DMS 273 (cell line): ENCODE measurements at regions not wholly inside any gene's neighbourhood (a gene's known extent, or its start where the extent isn't known, plus 50 kb on each side); places are given as distances from the start of the nearest gene placed in this dataset.

ENCODE experiments used
- DNase-seq: peaks from one replicate; lab custom pipeline; 2025; ENCODE audit not compliant: unreplicated experiment; lab: John Stamatoyannopoulos, UW

DNA sequence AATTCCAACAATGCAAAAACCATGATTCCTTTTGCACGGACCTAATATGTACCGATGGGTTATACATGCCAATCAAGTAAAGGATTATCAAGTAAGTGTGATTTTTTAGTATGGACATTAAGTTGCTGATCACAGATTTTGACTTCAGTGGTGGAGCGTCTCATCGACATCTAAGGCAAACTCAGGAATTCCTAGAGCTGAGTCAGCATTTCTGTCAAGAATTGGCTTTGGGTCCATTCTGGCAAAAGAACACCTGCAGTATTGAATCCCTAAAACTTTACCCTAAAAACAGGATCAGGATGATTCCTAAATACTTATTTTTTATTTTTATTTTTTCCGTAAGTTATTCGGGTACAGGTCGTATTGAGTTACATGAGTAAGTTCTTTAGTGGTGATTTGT, 83.6 kb downstream of the HPGD start:
- no peak for DNase-seq

DNA sequence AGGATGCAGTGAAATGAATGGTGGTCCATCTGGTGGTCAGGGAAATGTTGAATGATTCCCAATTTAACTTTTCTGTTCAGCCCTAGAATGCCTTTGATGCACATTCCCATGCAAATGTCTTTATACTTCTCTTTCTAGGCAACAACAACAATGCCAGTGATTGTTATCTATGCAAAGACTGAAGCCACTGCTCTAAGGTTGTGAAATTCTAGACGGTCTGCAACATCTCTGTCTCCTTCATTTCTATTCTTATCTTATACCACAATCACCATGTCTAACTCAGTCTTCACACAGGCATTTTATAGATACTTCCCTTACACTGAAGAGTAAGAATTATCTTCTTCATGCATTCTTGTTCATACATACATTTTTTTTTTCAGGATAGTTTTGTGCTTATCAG, 84.5 kb downstream of the HPGD start:
- no peak for DNase-seq

DNA sequence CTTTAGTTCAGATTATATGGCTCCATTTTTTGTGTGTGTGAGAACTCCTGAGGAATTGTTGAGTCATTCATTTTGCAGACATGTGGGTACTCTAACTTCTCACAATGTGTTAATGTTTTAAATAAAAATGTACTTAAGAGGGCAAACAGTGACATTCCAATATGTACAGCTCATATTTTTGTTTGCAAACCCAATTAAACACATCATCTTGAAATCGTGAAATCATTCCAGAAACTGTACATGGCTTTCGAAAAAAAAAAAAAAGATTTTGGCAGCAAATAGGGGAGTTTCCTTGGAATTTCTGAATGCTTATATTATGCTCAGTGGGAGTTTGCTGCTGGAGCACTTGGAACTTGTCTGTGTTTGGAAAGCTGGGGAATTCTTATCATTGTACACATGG, 85.0 kb downstream of the HPGD start:
- DNase-seq, result no peak

DNA sequence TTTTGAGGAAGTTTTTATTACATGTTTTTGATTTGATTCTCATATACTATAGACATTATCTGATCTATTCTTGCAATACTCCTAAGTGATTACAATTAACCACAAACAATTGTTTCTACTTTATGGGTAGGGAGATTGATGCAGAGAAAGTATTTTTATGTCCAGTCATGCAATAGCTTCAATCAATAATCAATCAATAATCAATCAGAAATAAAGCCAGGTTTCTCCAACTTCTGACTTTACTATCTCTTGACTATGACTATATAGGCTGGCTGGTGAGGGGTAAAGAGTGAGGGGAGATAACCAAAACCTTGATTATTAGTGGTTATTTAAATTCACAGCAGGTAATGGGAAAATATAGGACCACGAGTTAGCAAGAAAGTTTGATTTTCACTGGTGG, 85.9 kb downstream of the HPGD start:
- no peak for DNase-seq

DNA sequence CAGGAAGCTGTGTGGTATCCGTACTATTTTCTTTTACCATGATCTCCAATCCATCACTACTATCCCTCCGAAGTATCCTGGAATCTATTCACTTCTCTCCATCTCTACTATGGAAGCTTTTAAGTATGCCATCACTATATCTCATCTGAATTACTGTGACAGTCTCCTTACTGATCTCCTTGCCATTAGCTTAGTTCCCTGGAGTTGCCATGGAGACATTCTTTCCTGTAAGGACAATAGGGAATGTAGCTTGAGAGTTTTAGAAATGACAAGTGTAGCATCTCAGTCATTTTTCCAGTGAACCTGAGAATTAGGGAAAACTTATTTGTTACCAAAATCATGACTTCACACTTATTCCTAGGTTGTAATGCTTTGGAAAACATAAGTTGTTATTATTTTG, 86.3 kb downstream of the HPGD start:
- no peak for DNase-seq

DNA sequence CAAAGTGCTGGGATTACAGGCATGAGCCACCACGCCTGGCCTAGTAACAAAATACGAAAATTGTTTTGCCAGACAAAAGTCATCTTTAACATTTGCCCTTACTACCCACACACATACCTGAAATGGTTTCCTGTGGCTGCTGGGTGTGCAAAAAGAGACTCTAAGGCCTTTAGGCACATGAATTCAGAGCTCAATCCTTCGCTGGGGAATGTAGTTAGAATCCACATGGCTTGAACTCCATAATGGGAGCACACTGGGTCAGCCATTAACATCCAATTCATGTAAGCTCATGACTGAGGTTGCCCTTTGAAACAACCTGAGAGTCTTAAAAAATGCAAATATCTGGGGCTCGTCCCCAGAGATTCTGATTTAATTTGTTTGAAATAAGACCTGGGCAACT, 87.8 kb downstream of the HPGD start:
- no peak for DNase-seq

DNA sequence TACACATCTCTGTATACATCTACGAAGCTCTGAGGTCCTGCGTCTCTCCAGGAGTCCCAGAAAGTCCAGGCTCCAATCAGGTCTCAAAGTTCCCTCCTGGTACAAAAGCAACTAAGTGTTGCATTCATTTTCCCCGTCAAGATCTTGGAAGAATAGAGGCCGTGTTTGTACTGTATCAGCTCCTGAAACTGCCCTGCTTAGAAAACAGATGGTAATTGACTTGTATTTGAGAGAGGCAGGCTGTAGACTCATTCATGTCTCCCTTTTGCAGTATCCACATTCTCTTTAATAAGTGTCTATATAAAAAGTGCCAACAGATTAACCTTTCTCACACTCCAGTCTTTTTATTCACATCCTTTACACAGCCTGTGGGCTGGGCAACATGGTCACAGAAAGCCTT, 91.7 kb downstream of the HPGD start:
- DNase-seq, result no peak

DNA sequence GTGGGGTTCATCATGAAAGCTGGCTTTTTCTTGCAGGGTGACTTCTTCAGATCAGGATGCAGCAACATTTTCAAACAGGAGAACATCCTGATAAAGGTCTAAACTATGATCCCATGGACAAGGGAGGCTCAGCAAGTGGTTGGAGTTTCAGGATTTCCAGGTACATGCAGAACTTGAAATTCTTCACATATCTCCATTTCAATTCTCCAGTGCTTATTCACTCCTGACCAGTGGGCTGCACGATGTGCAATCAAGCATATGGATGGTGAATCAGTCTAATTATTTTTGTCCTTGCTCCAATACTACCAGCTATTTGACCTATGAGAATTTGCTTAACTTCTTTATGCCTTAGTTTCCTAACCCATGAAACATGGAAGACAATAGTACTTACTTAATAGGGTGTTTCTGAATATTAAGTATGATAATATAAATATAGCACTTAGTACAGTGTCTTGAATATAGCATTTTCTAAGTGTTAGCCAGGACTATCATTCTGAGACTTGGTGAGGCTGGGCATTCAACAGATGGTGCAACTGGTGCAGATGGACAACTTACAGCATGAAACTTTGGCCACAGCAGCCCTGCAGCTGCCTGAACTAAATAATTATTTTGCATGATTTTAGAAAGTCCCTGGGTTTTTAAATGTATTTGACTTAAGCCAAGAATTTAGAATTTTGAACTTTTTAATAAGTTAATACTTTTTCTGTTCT, 92.4 kb downstream of the HPGD start:
- DNase-seq, result no peak

DNA sequence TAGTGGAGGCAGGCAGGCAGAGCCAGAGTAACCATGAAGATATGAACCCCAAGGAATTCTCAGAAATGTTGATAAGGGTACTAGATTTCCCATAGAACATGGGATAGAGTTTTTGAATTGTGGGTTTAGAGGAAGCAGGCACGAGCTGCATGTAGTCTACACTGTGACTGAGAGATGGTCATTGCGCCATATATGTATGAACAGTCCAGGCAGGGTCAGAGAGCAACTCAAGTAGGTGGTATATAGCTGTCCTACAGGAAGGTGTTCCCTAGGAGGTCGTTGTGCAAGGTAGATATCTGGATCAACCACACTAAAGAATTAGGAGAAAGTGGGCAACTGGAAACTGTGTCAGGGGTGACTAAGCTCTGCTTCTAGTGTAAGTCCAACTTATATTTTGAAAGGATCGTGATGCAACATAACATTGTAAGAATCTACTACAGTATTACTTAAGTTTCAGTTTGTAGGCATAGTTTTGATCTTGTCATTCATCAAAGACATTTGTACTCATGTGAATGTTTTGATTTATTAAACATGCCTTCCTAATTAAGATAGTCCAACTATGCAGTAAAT, 94.6 kb downstream of the HPGD start:
- no peak for DNase-seq

DNA sequence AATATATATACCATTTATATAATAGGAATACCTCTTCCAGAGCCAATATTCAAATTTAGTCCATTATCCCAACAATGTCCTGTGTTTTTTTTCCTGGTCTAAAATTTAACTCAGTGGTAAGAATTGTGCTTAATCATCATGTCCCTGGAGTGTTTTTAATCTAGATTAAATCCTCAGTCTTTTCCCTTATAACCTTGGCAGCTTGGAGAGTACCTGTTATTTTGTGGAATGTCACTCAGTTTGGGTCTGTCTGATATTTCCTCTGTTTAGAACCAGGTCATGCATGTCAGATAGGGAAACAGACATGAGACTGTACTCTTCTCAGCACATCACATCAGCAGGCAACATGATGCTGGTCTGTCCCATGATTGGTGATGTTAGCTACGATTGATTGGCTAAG, 96.6 kb downstream of the HPGD start:
- DNase-seq, result no peak

DNA sequence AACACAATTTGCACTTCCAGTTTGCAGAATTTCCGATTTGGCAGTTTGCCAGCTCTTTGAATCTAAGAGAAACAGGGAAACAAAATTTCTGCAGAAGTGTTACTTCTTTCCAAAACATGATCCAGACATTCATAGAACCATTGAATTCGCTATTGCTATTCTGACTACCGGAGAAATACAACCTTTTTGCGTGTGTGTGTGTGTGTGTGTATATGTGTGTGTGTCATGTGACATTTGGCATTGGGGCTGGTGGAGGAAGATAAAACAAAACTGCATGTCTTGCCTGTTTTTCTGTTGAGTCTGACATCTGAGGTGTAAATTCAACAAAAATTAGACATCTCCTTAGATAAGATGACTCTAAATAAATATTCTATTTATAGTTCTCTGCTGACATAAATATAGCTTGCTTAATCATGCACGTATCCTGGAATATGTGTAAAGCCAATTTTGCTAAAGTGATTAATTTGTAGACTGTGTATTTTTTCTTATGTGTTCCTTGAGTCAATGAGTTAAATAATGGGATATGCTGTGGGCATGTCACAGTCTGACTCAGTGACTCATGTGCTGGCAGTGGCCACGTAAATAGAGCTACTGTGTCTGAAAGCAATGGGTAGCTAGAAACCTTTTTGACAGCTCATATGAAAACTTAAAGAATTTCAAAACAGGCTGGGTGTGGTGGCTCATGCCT, 98.9 kb downstream of the HPGD start:
- peak; percentile 15 for DNase-seq

DNA sequence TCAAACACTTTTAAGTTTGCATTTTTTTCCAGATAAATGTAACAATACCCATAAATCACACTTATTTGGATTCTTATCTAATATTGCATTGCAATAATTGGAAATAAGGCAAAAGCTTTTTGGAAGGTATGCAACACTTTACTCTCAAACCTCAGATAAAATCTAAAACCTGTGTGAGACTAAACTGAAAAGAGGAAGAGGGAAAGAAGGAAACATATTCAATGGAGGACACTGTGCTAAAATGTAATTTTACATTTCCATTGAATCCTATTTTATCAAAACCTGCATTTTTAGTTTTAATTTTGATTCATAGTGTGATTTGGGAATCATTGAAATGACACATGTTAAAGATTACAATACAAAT, 99.4 kb downstream of the HPGD start:
- no peak for DNase-seq

DNA sequence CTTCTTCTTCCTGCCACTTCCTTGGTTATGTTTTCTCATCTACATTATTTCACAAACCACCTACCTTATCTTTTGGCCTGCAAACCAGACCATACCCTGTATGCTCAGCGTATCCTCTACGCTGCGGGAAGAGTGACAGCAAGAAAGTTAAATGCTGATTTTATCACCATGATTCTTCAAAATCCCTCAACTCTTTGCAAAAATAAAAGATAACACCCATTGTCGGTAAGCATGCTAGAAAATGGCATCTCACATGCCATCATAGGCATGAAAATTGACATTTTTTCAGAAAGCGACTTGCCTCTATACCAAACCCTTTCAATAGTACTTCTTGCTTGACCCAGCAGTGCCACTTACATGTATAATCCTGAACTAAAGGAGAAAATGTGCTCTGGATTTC, 102.0 kb downstream of the HPGD start:
- no peak for DNase-seq

DNA sequence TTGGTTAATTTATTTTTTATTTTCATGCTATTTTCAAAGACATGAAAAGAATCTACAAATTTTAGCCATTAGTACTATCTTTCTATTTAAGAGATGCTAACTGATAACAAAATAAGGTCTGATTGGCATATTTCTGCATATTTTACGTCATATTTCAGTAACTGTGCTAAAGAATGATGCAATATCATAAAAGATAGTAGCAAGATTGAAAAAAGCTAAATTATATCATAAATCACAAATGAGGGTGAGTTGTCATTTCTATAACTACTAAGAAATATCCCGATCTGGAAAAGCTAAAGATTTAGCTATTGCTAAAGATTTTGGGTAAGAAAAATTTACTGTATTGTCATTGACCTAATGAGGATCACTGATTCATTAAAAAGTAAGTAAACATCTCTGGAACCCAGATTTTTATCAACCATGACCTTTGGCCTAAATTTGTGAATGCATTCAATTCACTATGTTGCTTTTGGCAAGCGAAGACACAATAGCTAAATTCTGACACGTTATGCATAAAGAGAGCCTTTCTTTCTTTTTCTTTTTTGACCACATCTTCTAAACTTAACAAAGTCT, 103.6 kb downstream of the HPGD start:
- no peak for DNase-seq

DNA sequence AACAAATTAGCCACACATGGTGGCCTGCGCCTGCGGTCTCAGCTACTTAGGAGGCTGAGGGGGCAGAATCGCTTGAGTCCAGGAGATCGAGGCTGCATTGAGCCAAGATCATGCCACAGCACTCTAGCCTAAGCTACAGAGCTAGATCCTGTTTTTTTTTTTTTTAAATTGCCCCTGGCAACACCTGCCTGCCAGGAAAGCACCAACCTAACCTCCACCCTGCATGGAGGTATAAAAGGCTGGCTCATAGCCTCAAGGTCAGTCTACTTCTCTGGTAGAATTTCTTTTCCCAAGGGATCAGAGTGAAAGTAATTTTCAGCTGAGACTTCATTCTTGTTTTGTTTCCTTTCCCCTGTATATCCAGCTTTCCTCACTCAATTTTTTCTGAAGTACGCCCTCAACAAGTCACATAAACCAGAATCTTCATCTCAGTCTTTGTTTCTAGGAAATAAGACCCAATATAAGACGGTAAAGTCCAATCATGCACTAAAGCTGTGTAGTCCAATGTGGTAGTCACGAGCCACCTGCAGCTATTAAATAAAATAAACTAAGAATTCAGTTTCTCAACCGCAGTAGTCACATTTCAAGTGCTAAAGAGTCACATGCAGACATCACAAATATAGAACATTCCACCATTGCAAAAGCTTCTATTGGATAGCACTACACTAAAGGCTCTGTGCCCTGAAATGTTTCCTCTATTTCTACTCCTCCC, 113.3 kb downstream of the HPGD start:
- no peak for DNase-seq

DNA sequence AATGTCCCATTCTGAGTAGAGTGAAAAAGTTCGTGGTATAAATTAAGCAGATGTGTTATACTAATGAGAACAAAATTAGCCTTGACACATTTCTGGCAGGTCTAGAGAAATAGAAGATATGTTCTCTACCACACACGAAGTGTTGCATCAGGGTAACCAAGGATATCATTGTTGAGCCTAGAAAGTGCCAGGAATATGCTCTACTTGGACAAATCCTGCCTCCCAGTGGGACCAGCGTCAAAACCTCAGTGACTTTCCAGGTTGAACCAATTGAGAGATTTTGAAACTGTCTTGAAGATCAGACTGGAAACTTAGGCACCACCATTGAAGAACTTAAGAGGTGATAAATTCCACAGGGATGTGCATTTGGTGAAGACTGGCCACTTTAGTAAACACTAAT, 115.9 kb downstream of the HPGD start:
- DNase-seq, result no peak

DNA sequence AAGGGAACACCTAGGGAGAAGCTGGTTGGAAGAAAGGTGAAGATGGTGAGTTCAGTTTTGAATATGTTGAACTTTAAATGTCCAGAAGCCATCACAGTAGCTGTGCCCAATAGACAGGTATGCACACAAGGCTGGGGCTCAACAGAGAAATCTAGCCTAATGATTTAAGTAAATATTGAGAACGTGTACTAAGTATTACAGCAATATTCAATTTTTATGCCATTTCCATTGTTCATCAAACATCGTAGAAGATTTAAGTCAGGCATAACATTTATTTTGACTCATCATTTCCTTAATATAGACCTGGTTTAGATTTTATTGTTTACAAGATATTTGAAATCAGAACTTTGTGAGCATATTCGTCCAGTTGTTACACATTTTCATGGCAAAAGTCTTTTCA, 116.4 kb downstream of the HPGD start:
- no peak for DNase-seq

DNA sequence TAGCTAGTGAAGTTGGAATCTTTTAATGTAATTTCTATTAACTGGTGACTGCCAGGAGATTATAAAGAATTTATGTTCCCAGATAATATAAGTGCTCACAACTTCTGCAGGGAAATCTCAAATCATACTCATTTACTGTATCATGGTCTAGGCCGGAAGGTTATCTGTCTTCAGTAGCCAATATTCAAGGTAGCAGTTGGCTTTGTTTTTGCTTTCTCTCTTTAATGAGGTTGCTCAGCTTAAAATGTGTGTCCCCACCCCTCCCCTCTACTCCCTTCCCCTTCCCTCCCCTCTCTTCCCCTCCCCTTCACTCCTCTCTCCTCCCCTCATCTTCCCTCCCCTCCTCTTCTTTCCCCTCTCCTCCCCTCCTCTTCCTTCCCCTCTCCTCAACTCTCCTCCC, 117.6 kb downstream of the HPGD start:
- DNase-seq, result no peak

DNA sequence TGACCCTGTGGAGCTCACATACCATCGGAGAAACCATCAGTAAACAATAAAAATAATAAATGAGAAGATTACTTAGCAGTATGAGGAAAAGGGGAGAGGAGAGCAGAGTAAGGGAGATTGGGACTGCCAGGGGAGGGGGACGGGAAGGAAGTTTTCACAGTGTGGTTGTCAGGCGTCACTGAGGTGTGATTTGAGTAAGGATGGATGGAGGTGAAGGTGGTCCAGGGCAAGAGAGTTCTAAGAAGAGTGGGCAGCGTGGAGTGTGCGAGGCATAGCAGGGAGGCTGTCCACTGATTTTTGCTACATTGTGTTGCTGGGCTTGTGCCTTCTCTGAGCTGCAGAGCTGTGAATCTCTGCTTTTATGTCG, 119.1 kb downstream of the HPGD start:
- DNase-seq, result no peak

DNA sequence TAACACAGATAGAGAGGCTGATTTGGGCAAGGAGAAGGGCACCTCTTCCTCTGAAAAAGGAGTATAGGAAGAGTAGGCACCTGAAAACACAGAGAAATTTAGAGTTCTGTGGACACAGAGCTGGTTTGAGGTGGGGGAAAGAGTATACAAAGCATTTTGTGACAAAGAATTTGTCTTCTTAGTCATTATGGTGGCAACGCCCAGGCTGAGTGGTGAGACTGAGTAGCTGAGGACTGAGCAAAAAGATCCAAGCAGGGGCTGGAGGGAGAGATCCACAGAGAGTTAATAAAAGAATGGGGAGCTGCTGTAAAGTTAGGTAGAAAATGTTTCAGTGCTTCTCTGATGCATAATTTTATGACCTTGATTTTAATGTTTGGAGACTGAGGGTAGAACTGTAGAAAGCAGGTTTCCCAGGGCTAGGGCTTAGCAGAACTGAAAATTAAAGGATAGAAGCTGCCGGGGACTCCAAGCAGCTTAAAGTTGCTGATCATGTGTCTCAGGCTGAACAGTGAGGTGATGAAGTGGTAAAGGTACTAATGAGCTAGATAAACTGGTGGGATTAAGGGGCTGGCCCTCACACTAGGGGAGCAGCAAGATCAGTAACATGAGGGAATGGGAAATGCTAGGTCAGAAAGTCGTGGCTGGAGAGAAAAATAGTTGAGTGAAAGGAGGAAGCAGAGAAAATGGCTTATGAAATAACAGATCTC, 118.9 kb downstream of the CEP44 start:
- DNase-seq, result no peak

DNA sequence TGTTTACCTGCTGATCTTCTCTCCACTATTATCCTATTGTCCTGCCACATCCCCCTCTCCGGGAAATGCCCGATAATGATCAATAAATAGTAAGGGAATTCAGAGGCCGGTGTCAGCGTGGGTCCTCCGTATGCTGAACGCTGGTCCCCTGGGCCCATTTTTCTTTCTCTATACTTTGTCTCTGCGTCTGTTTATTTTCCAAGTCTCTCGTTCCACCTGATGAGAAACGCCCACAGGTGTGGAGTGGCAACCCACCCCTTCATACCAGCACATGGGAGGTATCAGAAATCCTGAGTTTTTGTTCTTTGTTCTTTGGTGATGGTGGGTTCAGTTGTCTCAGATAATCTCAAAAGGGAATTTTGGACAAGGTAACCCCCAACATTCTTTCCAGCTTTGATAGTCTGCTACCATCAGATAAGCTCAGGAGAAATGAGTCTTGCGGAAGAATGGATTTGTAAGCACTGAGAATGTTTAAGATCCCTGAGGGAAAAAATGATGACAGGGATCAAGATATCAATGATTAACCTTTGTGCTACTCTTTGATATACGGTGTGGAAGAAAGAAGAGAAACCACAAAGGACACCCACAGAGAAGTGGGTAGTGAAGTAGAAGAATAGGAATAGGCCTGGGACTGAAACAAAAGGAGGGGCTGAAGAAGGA, 117.9 kb downstream of the CEP44 start:
- no peak for DNase-seq
